ENCODE measurements at regions not wholly inside any gene's neighbourhood (a gene's known extent, or its start where the extent isn't known, plus 50 kb on each side); places are given as distances from the start of the nearest gene placed in this dataset.

- ATAC-seq (ENCODE audit: low read depth): no peak
- no peak overlapping the region for H3K18ac ChIP-seq (ENCODE audit: low read depth, low read length)
- no peak overlapping the region for H2BK15ac ChIP-seq (ENCODE audit: low read depth, low read length)
- dilution Hi-C loops (cut with HindIII; ENCODE audit: low sequenced_read_pairs, unreplicated experiment): no loop called here
- ChIA-PET POLR2A (ENCODE audit: unreplicated experiment) (no interaction called here), CTCF (interaction anchor here (0.8 kb wide), 1 partner anchor 15 kb away, joined by 3 read pairs; no protein-coding TSS in a partner anchor)
- intact Hi-C loops (cut with micrococcal nuclease): no loop called here
- TF ChIP-seq MXI1 (IDR thresholded peaks at IDR 0.05; ENCODE audit: borderline replicate concordance, low read depth, low read length) (no peak), BHLHE40 (IDR thresholded peaks at IDR 0.05; ENCODE audit: low read depth, low read length) (no peak), POLR2A (IDR thresholded peaks at IDR 0.05; ENCODE audit: low read depth, low read length) (no peak), RFX5 (IDR thresholded peaks at IDR 0.05; ENCODE audit: low read depth, low read length) (no peak), ELK1 (IDR thresholded peaks at IDR 0.05; ENCODE audit: borderline replicate concordance, low read depth, low read length) (no peak), RAD21 (IDR thresholded peaks at IDR 0.05; ENCODE audit: low read length) (no peak), CTCF (conservative IDR thresholded peaks at IDR 0.05; ENCODE audit: low read depth, low read length) (no peak), CEBPB (IDR thresholded peaks at IDR 0.05; ENCODE audit: low read depth, low read length) (no peak), FOS (IDR thresholded peaks at IDR 0.05; ENCODE audit: low read depth, low read length) (no peak), RCOR1 (IDR thresholded peaks at IDR 0.05; ENCODE audit: insufficient replicate concordance, low read length) (no peak), SMC3 (IDR thresholded peaks at IDR 0.05; ENCODE audit: low read depth, low read length) (no peak), CHD1 (IDR thresholded peaks at IDR 0.05; ENCODE audit: low read depth, low read length) (no peak), MAZ (IDR thresholded peaks at IDR 0.05; ENCODE audit: borderline replicate concordance, low read depth, low read length) (no peak), NFE2L2 (IDR thresholded peaks at IDR 0.05; ENCODE audit: low read depth, low read length) (no peak)
- H3K27me3 ChIP-seq (ENCODE audit: control insufficient read depth, insufficient read depth, low read length): peaks cover 20% of the 10 kb centered on the region
- no peak overlapping the region for H2AK5ac ChIP-seq (ENCODE audit: low read depth, low read length)
- no peak overlapping the region for H2BK120ac ChIP-seq (ENCODE audit: low read depth, low read length)
- H3K4me2 ChIP-seq (ENCODE audit: low read depth, low read length): no peak overlapping the region
- DNase-seq: no peak
- no CpG with 5 or more reads among the region's 4 CpGs for WGBS, 2 experiments (ENCODE audit: extremely low coverage in 2 of 2, insufficient read length in 1 of 2)
- no peak overlapping the region for H4K8ac ChIP-seq (ENCODE audit: low read depth in 2 of 2, low read length in 2 of 2)
- H4K20me1 ChIP-seq (ENCODE audit: insufficient read depth, low read length): no peaks in the 10 kb centered on the region
- no TSS peak for BruUV-seq (replicated peaks)
- no peak overlapping the region for H3K14ac ChIP-seq (replicated peaks; ENCODE audit: low read depth, low read length)
- H3K27ac ChIP-seq (ENCODE audit: insufficient read depth, low read length): no peak overlapping the region
- no peaks in the 10 kb centered on the region for H3K9me3 ChIP-seq (ENCODE audit: control insufficient read depth, insufficient read depth, low read length)
- in situ Hi-C loops (cut with MboI; ENCODE audit: low sequenced_read_pairs): no loop called here
- H3K9ac ChIP-seq (ENCODE audit: low read depth, low read length): no peak overlapping the region
- H2AFZ ChIP-seq (replicated peaks; ENCODE audit: low read length, poor library complexity): no peak overlapping the region
- H3K4me1 ChIP-seq (ENCODE audit: control insufficient read depth, insufficient read depth, low read length): no peaks in the 10 kb centered on the region
- H3K23ac ChIP-seq (ENCODE audit: low read depth, low read length): no peak overlapping the region
- no peak overlapping the region for H2BK20ac ChIP-seq (ENCODE audit: low read depth, low read length)
- H3K79me1 ChIP-seq (ENCODE audit: low read depth in 1 of 2, low read length in 2 of 2): no peaks in the 10 kb centered on the region
- H2BK5ac ChIP-seq (ENCODE audit: low read depth, low read length, poor library complexity, severe bottlenecking): no peak overlapping the region
- no peaks in the 10 kb centered on the region for H3K9me1 ChIP-seq (ENCODE audit: insufficient read depth, low read length)
- no peak overlapping the region for H2AK9ac ChIP-seq (replicated peaks; ENCODE audit: low read depth, low read length, poor library complexity)
- no peak overlapping the region for H4K91ac ChIP-seq (ENCODE audit: insufficient read depth, low read depth, low read length)
- no peak overlapping the region for H3K4ac ChIP-seq (ENCODE audit: low read depth, low read length)
- H3K4me3 ChIP-seq (ENCODE audit: insufficient read depth, low read depth, low read length): no peak overlapping the region
- H3K36me3 ChIP-seq (ENCODE audit: control insufficient read depth, insufficient read depth, low read length): no peaks in the 10 kb centered on the region
- no peak overlapping the region for H4K5ac ChIP-seq (ENCODE audit: low read depth, low read length)
- H3K56ac ChIP-seq (ENCODE audit: extremely low read depth, insufficient read depth, low read length): no peak overlapping the region
These were observed 180.2 kb downstream of the YTHDC2 start for GRCh38 chr5:113693701-113694100.
